HG03521 (cell line): ENCODE measurements at regions not wholly inside any gene's neighbourhood (a gene's known extent, or its start where the extent isn't known, plus 50 kb on each side); places are given as distances from the start of the nearest gene placed in this dataset.

ENCODE experiments used
- ATAC-seq: cut with Tn5 transposase; IDR thresholded peaks from one replicate; pipeline ENCODE4 v1.9.1; 2021; ENCODE audit warnings: mild to moderate bottlenecking, moderate library complexity; ENCODE audit not compliant: unreplicated experiment

- no peak for ATAC-seq
These were observed 196.3 kb upstream of the KLF6 start for GRCh38 chr10:3981300-3981699.

DNA sequence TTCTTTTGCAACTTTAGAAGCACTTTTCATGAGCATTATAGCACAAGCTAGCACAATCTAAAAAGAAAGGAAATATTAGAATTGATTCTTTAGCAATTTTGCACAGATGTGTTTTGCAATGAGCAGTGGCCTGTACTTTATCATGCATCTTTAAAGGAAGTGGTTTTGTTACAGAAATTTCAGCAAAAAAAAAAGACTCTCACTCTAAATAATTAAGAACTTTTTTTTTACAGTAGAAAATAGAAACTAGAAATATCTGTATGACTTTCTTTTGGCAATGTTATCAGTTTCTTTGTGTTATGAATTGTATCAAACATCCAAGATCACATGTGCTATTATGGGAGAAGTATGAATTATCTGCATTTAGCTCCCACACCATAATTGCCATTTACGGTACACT lies 195.7 kb upstream of the KLF6 start:
- no peak for ATAC-seq

GRCh38 chr10:3980144-3980543 lies 195.1 kb upstream of the KLF6 start:
- ATAC-seq, result no peak

GRCh38 chr10:3978761-3979160 lies 193.8 kb upstream of the KLF6 start:
- ATAC-seq, result no peak

DNA sequence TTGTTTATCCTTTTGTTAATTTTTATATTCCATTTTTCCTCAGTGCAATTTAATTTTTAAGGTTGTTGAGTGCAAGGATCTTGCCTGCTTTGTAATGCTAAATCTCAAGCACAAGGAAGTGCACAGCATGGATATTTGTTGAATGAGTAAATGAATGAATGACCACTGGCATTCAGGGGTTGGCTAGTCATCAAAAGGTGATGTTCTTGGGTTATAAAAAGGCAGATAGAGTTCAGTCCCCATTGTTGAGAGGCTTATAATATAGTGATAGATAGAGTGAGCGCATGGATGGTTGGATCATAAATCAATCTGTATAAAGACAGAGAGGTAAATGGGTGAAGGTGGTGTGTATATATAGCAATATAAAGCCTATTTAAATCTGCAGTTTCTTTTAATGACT lies 193.2 kb upstream of the KLF6 start:
- ATAC-seq, result no peak

DNA sequence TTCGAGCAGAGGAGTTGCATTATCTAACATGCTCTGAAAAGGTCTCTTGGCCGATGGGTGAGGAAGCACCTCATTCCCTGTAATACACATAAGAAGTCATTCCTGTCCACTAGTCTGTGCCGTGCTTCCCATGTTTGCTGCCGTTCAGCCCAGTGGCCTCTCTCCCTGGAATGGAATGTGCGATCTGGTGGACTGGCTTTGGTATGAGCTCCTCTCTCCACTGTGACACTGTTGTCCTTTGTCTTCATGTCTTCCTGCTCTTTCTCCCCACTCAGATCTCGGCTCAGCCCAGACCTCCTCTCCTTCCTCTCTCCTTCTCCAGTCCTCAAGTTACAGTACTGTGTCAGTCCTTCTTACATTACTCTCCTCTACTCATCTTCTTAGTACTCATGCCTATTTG lies 192.8 kb upstream of the KLF6 start:
- ATAC-seq, result no peak

- no peak for ATAC-seq
These were observed 191.7 kb upstream of the KLF6 start for GRCh38 chr10:3976718-3977117.

DNA sequence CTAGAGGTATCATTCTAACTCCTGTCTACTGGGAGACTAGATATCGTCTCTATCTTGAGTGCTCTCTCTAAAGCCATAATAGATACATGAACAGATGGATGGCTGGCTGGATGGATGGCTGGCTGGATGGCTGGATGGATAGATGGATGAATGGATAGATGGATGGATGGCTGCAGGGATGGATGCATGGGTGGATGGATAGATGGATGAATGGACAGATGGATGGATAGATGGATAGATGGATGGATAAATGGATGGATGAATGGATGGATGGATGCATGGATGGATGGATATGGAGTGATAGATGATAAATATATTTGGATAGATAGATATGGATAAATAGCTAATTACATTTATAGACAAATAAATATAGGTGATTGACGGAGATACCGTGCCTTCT lies 191.2 kb upstream of the KLF6 start:
- no peak for ATAC-seq

DNA sequence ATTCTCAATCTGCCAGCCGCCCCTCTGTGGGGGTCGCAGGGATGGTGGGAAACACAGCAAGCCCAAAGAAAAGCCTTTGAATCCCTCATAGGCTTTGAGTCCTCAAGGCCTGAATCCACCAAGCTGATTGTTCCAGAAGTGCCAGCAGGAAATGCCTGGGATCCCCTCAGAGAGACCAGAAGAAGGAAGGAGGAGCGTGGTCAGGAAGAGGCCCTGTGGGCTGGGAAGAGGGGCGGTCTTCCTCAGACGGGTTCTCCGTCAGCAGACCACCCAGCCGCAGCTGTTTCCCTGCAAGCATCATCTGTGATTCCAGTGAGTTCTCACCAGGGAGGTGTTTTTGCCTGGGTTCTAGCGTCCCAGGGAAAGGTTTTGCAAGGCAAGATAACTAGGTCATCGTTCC lies 190.0 kb upstream of the KLF6 start:
- no peak for ATAC-seq

GRCh38 chr10:3972460-3973301 lies 187.7 kb upstream of the KLF6 start:
- no peak for ATAC-seq

DNA sequence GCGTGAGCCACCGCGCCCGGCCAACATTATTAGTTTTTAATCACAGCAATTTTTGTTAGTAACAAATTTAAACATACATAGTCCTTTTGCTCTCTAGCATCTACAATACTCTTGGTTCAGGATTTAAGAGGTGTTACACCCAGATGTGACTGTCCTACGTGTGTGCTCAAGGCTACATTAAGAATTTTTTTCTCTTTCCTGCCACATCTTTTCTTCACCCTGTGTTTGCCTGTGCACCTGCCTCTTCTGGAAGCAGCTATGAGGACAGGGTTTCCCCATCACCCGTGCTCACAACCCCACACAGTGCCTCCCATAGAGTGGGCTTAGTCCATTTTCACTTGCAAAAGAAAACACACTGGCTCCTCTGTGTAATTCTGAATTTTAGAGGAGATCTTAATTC lies 186.7 kb upstream of the KLF6 start:
- no peak for ATAC-seq

DNA sequence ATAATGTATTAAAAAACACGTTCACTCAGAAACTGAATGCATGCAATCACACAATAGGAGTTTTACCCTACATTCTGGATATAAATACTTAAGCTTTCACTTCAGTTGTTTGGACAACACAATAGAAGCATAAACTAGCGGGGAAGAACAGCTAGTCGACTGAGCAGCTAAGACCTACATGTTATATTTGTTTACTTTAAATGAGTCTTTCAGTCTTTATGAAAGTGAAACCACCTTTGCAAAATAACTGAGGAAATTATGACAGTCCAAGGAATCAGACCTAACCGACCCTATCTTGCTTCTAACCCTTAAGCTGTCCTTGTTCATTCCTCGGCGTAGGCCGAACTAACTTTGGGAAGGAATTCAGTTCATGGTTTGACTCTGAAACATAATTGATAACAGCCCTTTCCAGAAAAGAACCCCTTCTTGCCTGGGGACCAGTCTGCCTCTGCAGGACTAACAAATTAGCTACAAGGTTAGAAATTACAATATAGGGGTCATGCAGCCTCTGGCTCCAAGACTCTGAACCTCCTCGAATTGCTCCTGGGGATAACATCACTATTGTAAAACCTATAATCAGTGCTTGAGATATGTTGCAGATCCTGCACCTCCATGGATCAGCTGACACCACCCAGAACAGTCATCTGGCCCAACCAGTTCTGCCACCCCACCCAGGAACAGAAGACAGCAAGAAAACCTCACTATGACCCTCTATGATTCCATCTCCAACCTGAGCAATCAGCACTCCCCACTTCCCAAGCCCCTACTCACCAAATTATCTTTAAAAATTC lies 185.1 kb upstream of the KLF6 start:
- ATAC-seq, result no peak

GRCh38 chr10:3968727-3969126 lies 183.7 kb upstream of the KLF6 start:
- no peak for ATAC-seq

DNA sequence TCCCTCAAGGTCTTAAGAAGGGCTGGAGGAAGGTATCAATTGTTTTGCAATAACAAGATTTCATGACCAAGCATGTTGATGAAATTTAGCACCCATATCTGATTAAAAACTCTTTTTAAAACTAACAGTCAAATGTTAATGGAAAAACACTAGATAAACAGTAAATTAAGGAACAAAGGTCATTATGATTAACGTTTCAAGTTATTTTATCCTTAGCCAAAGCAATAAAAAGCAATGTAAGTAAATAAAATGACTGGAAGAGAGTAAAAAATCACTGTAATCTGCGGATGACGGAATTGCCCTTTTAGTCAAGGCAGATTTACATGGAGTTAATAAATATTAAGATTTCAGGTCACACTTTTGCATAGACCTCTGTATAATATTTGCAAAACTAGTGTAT lies 179.5 kb upstream of the KLF6 start:
- ATAC-seq, result no peak

- no peak for ATAC-seq
These were observed 178.2 kb upstream of the KLF6 start for GRCh38 chr10:3963191-3963673.

DNA sequence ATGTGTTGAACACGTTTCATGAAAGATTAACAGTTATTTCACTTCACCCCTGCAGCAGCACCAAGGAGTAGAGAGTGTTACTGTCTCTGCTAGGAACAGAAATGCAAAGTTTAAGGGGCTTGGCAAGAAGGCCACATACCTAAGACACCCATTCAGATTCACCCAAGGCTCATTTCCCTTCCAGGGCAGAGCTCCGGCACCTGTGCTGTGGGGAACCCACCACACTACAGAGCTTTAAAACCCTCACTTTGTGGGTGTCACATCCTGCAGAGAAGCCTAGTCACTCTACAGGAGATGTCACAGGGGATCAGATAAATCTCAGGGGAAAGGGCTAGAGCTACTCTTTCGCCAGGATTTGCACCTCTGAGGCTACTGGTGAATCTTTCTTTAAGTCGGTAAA lies 176.1 kb upstream of the KLF6 start:
- no peak for ATAC-seq

DNA sequence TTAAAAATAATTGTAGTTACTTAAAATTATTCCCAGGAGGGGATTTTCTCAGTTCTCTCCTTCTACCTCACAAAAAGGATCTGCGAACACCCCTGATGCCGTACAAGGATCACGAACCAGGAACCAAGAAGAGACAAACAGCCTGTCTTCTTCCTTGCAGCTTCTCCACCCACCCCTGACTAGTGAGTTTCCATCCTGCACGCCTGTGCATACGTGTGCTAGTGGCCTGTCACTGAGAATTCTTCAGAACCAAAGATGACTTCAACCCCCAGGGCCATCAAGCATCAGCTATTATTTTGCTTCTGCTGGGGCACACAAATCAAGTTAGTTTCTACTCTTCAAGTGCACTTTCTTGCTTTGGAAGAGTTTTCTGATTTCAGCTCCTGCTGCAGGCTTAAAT lies 175.5 kb upstream of the KLF6 start:
- no peak for ATAC-seq

- ATAC-seq, result no peak
These were observed 174.6 kb upstream of the KLF6 start for GRCh38 chr10:3959370-3960325.

GRCh38 chr10:3958472-3958996 lies 173.5 kb upstream of the KLF6 start:
- no peak for ATAC-seq

DNA sequence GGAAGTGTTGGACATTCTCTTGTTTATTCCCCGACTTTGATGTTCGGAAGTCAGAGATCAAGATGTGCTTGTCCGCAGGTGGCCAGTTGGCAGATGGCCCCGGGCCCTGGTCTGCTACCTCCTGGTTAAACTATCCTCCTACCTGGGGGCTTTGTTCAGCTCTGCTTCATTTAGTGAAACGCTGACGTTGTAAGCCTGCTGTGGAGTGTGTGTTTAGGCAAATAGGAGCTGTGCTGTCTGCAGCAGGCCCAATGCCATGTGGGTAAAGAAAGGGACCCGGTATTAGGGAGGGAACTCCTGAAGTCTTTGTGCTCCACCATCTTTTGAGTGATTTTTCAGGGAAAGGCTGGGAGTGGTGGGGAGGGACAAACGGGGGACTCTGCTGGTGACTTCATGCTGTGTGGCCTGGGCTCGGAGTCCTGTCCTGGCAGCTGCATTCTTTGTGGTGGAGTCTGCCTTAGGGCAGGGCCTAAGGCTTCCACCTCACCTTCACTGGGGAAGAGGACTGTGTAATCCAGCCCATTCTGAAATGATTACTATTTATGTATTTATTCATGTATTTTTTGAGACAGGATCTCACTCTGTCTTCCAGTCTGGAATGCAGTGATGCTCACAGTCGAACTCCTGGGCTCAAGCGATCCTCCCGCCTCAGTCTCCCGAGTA lies 171.1 kb upstream of the KLF6 start:
- ATAC-seq, result no peak
